GM10266 (cell line): ENCODE measurements at regions not wholly inside any gene's neighbourhood (a gene's known extent, or its start where the extent isn't known, plus 50 kb on each side); places are given as distances from the start of the nearest gene placed in this dataset.

Experiments used
- DNase-seq: peaks from one replicate; pipeline ENCODE4 v3.0.0; 2012; ENCODE audit errors: extremely low spot score
- TF ChIP-seq, protein P1 (sequence below): IDR thresholded peaks from 2 replicates; pipeline ENCODE4 v1.5.1; 2012; ENCODE audit warnings: mild to moderate bottlenecking, low read depth; ENCODE audit not compliant: control insufficient read depth, insufficient read depth; ENCODE audit errors: missing control alignments

DNA sequence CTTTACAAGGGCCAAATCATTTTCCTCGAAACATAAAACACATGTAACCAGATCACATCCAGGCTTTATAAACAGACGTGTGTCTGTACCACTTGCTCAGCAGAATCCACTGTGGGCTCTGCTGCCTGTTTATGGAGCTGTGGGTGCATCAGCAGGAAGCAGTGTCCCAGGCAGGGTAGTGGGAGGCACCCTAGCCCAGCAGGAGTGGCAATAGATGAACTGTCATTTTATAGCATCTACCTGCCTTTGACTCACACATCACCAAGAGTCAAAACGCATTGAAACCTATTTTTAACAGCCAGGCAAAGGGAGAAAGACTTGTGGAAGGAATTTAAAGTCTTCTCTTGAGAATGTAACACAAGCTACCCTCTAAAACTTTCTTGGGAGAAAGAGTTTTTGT lies 169.1 kb upstream of the TENM3 start:
- TF ChIP-seq, protein P1, sequence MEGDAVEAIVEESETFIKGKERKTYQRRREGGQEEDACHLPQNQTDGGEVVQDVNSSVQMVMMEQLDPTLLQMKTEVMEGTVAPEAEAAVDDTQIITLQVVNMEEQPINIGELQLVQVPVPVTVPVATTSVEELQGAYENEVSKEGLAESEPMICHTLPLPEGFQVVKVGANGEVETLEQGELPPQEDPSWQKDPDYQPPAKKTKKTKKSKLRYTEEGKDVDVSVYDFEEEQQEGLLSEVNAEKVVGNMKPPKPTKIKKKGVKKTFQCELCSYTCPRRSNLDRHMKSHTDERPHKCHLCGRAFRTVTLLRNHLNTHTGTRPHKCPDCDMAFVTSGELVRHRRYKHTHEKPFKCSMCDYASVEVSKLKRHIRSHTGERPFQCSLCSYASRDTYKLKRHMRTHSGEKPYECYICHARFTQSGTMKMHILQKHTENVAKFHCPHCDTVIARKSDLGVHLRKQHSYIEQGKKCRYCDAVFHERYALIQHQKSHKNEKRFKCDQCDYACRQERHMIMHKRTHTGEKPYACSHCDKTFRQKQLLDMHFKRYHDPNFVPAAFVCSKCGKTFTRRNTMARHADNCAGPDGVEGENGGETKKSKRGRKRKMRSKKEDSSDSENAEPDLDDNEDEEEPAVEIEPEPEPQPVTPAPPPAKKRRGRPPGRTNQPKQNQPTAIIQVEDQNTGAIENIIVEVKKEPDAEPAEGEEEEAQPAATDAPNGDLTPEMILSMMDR = no peak
- no peak for DNase-seq

DNA sequence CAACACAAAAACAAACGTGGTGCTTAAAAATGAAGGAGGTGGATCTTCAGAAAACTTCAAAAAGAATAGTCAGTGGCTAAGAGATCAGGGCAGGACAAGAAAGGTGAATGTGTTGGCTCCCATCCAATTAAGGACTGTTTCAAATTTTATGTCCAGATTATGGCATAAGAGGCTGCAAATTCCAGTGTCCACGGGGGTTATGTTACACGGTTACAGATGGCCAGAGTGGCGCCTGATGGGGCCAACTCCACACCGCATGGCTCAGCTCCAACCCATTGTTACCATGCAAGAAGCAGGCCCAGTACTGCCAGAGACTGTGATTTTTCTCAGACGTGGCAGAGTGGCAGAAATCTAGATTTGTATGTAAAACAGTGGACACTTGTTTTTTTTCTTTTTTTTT lies 168.4 kb upstream of the TENM3 start:
- DNase-seq = no peak
- TF ChIP-seq, protein P1 = no peak

DNA sequence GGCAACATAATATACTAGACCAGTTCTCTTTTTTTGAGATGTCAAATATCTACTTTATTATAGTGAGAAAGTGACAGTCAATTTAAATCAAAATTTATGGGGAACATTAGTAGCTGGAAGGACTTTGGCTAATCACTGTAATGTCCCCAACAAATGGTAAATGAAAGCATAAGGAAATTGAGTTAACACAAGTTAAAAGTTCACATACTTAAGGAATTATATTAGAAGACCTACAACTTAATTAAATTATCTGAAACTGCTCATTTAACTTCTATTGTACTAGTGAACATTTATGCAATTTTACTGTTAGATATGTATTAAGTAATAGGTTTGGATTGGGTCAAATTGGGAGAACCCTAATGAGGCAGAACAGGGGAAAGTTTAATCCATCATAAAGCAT lies 160.3 kb upstream of the TENM3 start:
- TF ChIP-seq, protein P1 = no peak
- DNase-seq = no peak

DNA sequence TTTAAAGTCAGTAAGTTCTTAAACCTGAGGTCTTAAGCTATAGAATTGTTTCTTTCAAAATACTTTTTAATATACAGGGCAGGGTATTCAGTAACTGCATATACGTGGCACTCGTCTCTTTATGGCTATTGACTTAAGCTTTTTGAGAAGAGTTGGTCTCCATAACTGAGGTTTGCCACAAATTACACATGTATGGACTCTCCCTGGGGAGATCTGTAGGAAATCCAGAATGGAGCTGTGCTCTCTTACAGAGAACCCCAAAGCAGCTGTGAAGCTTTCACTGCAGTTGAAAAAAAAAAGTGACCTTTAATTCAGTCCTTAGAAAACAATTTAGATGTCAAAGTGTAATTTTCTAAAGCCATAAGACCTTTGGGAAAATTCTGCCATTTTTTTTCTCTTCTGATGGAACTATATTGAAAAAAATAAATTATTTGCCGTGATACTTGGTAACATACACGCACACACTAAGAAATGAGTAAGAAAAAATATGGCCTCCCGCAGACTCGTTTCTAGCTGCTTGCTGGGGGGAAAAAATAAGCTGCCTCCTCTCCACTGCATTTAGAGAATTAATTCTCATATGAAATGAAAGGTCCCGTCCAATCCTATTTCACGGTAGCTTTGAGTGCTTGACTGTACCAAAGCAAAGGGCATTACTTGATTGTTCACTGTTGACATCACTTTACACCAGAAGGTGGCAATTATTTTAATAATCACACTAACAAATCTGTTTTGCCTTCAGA lies 159.4 kb upstream of the TENM3 start:
- TF ChIP-seq, protein P1 = no peak
- no peak for DNase-seq

DNA sequence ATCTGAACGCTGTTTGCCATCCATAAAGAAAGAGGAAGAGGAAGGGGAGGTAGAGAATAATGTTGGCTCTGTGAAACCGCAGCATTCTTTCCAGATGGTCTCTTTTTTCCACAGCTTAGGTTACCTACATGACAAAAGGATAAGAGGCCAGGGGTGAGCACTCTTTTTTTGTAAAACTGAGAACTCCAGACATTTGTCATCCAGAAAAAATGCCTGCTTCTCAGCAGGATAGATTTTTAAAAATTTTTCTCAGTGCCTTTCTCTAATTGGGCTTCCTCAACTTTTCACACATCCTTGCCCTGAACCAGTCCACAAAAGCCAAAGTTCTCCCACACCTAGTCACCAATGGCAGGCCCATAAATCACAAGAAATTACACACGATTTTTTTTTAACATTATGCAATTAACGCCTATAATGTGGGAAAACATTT lies 158.1 kb upstream of the TENM3 start:
- no peak for DNase-seq

DNA sequence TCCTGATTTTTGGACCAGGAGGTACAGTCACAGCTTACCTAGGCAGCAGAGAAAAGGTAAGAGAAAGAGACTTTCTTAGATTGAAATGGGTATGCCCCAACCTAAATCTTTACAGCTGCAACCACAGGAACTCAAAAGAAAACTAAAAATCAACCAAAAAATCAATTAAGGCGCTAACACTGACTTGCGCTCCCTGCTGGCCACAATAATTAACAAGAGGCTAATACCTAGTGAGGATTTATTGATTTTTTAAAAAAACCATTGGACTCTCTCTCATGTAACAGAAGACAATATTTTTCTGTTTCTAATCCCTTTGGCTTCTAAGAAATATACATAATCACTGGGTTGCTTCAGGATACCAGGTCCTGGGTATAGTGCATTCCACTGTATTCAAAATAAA lies 153.9 kb upstream of the TENM3 start:
- TF ChIP-seq, protein P1 = no peak
- no peak for DNase-seq

More for the DNA sequence above, 158.1 kb upstream of the TENM3 start:
- TF ChIP-seq, protein P1 = no peak

DNA sequence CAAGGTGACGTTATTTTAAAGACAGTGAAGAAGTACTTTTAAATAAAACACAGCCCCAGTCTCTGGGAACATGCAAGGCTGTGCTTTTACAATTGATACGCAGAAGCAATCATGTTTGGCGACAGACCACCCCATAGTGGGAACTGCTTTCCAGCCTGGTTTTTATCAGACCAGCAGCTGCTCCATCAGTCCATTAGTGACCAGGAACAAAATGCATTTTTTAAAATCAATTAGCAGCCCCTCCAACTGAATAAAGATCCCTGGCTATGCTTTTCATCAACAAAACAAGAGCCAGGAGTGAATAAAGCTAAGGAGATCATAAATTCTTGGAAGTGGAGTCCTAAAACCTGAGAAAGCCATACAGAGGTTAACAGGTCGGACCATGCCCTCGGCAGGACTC lies 153.0 kb upstream of the TENM3 start:
- no peak for DNase-seq
- TF ChIP-seq, protein P1 = no peak
